HG03139 (cell line): ENCODE measurements at regions not wholly inside any gene's neighbourhood (a gene's known extent, or its start where the extent isn't known, plus 50 kb on each side); places are given as distances from the start of the nearest gene placed in this dataset.

Source experiments
- ATAC-seq: cut with Tn5 transposase; IDR thresholded peaks from one replicate; pipeline ENCODE4 v1.9.1; 2021; ENCODE audit not compliant: unreplicated experiment

DNA sequence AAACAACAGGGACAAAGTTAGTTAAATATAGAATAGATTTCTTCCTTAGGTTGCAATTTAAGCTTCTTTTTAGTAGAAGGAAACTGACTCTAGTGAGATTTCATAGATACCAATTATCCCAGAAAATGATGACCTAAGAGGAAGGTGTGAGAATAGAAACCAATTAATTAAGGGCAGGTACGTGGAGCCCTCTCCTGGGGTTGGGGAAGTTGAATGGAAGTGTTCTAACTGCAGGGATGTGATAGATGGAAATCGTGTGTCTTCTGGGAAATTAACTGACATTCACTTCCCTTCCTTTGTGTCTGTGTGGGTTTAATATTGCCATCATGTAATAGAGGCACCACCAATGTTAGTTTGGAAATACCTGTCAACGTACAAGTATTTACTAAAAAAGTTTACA lies 204.1 kb upstream of the ANK2 start:
- no peak for ATAC-seq

DNA sequence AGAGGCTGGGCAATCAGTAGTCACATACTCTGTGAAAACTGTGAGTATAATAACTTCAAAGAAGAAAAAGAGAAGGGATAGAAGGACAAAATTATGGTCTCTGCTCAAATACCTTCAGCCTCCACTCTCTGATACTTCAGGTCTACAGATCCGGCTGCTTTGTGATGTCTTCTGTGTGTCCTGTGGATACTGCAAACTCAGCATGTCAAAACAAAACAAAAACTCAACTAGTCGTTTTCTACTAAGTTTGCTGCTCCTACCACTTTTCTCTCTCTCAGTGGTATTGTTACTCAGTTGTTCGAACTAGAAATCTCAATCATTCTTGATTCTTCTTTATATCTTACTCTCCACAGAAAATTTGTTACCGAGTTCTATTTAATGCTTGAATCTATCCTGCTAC lies 202.4 kb upstream of the ANK2 start:
- ATAC-seq, result no peak

DNA sequence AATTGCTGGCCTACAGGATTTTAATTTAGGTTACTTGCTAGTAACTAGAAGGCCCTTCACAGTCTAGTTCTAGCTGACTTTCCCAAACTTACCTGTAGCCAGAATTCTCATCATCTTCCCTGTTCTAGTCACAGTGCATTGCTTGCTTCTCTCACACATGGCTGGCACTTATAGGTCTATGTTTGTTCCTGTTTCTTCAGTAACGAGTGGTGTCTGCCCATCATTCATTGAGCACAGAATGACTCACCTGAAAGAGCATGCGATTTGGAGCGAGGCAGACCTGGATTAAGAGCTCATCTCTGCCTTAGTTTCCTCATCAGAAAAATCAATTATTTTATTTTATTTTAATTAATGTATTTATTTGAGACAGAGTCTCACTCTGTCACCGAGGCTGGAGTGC lies 201.7 kb upstream of the ANK2 start:
- ATAC-seq, result no peak

DNA sequence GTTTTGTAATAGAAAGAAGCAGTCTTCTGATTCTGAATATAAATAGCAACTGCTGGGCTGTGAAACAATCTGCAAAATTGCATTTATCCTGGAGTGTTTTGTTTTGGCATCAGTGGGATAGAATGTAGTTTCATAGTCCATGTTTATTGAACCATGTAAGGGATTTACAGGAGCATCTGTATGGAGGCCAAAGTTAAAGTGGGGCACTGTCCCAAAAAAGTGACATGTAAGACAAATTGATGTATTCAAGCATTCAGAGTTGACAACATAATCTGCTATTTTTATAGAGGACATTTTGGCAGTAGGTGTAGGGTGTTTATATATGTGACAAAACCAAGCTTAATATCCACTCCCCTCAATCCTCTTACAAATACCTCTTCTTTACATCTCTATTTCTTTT lies 200.5 kb upstream of the ANK2 start:
- no peak for ATAC-seq

DNA sequence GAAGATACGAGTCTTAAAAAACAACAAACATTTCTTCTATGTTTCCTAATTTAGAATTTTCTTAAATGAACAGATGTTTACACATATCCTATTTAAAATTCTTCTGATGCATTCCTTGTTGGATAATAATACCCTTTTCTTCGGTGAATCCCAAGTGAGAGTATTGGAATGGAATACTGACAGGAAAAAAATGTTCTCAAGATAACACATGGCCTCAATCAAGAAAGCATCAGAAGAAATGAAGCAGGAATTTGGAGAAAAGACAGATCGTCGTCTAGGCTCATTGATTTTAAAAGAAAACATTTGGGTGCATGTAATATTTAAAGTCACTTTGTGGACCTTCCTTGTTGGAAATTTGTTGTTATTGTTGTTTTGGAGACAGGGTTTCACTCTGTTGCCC lies 196.9 kb upstream of the ANK2 start:
- ATAC-seq, result no peak

DNA sequence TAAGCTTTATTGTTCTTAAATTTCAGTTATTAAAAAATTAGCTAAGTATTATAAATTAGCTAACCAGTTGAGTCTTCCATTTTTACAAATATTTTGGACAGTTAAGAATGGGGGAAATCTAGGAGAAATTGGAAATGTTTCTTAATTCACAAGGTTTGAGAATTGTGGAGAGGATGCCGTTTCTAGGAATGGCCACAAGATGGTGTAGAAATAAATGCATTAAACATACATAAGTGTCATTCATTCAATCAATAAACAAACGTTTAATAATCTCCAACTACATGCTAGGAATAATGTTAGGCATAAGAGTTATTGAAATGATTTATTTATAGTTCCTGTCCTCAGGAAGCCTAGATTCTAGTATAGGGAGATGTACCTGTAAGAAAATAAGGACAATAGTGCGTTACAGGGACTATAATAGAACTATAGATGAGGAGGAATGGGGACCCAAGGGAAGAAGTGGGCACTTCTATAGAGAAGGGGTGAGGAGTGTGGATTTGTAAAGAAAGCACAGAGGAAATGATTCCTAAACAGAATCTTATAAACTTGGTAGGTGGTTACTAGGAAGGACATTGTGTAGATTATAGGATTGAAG lies 195.7 kb upstream of the ANK2 start:
- ATAC-seq, result no peak

DNA sequence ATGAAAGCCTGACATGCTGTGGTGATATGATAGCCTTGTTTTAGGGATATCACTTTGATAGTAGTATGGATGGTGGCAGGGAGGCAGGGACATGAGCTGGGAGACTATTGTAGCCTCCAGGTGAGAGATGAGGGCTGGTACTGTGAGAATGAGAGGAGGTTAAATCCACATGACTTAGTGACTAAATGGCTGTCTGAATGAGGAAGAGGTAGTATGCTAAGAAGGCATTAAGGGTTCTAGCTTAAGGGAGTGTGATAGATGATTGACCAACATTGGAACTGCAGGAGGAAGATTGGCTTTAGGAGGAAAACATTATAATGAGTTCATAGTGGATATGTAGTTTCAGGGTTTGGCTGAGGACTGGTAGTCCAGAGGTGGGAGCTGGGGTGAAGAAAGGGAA lies 195.0 kb upstream of the ANK2 start:
- no peak for ATAC-seq

DNA sequence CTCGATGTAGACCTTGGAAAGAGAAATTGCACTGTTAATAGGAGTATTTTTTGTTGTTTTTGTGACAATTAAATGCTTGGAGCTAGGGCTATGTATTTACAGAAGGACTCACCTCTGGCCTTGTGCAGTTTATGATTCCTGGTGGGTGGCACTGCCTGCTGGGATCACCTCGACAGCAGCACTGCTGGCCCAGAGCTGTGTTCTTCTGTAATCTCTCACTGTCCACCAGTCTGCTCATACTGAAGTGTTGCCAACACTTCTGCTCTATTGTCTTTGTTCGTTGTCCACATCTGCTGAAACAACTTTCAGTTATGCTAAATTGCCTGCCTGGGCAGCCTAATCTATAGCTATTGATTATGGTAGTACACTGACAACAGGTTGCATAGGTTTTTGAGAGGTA lies 194.4 kb upstream of the ANK2 start:
- ATAC-seq, result no peak

DNA sequence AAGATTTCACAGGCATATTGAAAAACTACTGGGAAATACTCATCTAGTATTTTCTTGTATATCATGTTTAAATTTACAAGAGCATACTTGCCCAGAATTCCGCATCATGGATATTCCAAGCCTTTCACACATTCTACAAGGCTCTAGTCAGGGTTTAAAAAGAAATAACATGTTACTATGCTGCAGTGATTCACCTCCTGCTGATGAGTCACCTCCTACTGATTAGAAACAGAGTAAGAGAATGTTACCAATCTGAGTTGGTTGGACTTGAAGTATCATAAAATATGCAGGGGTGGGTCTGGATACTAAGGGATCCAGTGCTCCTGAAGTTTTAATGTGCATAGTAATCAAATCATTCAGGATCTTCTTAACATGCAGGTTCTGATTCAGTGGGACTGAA lies 192.0 kb upstream of the ANK2 start:
- ATAC-seq, result no peak

DNA sequence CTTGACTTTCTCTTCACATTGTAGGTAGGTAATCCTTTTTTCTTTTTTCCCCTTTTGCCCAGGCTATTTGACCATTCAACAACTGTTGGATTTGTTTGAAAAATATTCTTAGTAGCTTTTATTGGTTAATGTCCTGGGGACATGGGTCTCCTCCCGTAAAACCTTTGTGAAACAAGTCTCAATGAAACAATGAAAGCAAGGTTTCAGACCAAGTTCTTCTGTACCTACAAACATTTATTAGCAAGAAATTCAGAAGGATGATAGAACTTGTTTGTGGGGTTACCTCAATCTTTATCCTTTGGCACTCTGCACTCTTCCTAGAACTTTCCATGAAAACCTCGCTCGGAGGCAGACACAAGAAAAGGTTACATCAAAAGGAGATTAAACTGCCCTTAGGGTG lies 190.7 kb upstream of the ANK2 start:
- ATAC-seq, result no peak

DNA sequence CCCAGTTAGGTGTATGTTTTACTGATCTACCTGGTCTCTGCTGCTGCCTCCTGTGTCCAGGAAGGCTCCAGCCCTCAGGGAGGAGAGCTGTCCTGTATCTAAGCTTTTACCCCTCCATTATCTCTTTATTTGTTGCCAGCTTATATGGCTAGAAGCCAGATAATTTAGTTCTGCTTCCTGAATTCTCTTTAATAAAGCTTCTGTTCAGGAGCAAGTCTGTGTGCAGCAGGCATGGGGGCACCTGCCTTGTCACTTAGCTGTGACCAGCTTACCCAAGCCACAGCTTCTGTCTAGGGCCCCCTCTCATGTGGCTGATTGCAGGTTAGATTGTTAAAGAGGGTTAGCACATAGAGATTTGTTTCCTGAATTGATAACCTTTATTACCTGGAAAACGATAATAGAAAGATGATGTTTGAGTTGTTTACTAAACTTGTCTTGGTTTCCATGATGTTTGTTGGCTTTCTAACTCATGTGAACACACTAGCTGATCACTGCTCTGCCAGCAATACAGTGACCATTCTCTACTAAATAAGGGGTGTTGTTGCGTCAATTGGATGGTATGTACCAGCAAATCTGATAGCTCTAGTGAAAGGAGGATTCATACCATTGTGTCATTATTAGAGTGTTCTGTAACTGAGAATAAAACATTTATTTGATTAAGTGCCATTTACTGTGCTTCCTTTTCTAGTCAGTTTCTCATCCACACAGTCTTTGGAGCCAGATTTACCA lies 189.8 kb upstream of the ANK2 start:
- no peak for ATAC-seq

DNA sequence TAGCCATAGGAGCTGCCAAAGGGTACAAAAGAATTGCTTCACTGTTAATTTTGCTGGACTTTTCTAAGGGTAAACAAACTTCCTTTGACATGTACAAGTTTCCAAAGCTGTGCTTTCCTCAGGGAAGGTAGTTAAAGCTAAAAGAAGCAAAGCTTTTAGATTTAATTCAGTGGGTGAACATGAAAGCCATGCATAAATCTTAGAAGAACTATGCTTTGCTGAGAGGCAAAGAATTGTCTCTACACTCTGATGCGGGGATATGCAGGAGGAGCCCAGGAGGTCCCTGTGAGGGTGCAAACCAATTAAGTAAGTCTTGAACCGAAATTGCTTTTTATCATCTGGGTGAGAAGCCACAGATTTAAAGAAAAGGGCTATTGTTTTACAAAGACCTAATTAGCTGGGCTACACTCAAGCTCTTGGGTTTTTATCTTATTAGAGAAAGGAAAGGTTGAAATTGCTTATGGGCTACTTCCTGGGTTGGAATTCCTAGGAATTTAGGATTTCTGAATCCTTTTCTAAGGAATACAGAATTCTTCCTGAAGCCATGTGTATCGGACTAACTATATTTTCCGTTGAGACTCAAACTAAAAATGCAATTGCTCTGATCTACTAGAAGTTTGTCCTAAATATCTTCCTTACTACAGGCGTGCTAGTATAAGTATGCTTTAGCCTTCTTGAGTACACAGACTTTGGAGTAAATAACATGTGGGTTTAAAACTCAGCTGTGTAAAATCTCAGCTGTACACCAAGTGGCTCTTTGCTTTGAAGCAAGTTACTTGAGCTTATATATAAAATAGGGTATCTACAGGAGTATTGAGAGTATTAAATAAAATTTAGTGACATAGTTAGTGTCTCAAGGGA lies 188.4 kb upstream of the ANK2 start:
- ATAC-seq, result no peak

DNA sequence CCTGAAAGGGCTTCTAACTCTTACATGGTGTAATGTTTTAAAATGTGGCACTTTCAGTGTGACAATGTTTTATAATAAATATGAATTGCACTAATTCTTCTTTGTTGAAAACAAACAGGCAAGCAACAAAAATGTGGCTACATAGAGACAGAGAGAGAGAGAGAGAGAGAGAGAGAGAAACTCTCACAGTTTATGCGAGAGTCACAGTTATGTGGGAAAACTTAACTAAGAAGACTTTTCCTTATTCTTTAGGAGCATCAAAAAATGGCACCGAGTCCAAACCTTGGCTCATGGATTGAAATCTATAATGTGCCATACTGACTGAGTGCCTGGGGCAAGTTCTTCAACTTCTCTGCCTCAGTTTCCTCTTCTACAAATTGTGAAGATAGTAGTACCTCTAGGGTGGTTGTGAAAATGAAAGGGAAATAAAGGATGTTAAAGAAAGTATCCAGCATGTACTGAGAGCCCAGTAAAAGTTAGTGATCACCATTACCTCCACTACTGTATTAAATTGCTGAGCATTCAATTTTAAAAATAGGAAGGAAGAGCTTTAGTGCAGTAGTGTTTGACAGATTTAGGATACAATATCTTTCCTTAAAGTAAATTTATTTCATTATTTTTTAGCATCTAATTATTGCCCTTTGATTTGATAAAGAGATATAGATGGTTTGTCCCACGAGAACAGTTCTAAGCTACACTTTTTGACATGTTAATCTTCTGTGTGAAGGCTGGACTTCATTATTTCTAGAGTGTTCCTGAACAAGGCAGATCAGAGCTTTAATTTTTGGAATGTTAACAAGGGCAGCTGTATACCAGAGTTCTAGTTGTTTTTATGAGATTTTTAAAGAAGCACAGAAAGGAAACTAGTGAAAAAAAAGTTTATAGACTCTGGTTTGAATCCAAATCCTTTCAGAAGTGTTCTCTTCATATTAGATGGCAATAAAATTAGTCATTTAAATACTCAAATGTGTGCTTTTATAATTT lies 187.5 kb upstream of the ANK2 start:
- ATAC-seq, result no peak

DNA sequence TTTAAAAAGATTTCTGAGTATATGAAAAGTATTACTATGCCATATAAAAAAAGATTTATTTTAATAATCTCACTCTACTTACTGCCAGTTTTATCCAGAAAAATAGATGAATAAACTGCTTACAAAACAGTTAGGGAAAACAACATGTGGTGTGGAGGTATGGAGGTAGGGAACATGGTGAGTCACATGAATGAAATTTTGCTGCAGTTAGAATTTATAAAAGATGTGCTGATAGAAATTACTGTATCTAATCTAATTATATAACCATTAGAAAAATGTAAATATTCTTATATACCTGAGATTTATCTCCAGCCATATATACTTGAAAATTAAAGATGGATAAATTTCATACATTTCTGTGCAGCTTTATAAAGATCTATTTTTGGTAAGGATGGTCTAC lies 184.0 kb upstream of the ANK2 start:
- no peak for ATAC-seq

DNA sequence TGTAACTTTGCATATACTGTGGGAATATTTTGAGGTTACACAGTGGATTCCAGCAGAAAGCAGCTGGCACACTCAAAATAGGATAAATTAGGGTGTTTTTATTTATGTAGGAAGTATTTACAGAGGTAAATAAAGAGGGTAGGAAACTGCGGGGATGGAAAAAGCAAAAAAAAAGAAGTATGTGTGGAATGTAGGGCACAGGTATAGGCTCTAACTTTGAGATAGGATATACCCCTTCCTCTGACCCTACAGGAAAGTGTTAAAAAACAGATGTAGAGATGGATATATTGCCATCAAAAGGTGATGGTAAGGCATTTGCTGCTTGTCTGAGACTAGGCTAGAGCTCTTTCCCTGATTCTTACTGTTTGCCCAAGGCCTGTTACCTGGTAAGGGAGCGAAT lies 173.1 kb upstream of the ANK2 start:
- ATAC-seq, result no peak

DNA sequence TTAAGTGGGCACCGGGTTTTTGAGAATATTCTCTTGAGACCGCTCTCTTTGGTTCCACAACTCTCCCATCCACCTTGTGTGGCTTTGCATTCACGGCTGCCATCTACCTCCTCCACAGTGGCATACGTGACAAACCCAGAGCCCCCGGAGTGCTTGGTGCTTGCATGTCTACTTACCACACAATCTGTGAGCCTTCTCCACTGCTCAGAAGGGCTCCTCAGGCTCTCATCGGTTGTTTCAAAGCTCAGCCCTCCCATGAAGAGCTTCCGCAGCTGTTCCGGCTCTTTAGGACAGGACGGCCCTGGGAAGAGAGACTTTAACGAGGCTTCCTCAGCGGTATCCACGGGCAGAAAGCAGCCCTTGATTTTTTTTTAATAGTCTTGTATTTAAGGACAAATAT lies 167.6 kb upstream of the ANK2 start:
- no peak for ATAC-seq

DNA sequence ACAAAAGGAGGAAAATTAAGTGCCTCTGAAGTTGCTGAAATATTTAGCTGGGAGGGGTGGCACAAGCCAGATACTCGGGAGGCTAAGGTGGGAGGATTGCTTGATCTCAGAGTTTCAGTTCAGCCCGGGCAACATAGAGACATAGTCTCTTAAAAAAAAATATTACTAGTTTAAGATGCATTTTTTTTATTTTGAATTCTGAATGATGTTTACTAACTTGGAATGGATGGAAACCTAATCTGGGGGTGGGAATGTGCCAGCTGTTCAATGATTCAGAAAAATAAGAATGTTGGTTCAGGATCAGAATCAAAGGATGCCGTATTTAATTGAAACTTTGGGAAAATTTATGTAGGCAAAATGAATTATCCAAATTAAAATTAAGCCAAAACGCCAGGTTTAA lies 167.2 kb upstream of the ANK2 start:
- ATAC-seq, result no peak

DNA sequence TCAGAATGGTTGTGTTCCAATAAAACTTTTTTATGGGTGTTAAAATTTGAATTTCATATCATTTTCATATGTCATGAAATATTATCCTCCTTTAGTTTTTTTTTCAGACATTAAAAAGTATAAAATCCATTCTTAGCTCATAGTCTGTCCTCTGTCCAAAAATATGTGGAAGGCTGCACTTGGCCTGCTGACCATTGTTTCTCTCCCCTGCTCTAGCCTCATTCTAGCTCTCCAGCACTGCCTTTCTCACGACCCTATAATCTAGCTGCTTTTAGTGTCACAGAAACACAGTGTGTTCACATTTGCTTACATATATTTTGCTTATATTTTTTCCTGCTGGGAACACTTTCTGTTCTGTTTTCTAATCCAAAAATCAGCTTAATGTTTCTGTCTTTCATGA lies 165.0 kb upstream of the ANK2 start:
- no peak for ATAC-seq

DNA sequence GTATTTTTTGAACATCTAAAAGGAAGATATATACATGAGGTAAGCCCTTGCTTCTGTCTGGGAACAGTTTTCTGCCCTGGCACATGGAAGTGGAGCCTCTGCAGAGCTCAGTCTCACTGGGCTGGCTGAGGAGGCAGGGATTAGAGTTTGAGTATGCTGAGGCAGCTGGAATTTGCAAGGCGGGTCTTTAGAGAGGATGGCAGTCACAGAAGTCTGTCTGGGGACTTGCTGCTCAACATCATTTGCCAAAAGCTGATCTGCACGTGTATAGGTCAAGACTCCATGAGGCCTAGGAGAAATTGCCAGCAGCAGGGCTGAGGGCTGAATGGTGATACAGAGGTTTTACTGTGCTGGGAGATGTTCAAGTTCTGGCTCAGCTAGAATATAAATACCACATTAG lies 163.6 kb upstream of the ANK2 start:
- no peak for ATAC-seq

DNA sequence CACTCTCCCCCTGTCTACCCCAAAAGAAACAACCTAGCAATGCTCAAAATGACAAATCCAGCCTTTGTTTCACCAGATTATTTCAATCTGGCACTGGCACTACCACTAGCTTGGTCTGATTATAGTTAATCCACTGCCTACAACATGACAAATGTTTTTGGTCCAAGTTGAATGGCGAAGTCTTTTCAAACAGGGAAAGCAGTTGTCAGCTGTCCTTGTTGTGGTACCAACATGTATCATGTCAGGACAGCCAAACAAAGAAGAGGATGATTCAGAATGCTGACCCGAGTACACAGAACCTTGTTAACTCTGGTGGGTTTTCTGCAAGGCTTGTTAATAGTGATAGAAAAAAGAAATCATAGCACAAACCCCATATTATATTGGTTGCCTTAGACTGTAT lies 160.8 kb upstream of the ANK2 start:
- no peak for ATAC-seq

DNA sequence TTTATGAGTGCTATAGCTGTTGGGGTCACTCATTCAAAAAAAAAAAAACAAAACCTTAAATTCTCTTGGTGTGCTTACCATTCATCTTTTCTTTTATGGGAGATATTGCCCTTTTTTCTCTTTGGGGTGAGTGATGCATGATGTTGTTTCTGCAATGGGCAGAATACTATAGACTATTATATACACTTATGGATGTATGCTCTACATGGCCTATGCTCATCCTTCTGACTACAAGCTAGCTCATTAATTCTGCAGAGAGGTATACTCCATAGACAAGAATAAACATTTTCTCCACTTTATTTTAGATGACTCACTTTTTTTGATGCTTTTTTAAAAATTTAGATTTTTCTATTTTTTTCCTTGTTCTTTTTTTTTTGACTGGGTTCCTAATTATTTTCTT lies 160.3 kb upstream of the ANK2 start:
- no peak for ATAC-seq
